GM06990 (cell line): ENCODE measurements at regions not wholly inside any gene's neighbourhood (a gene's known extent, or its start where the extent isn't known, plus 50 kb on each side); places are given as distances from the start of the nearest gene placed in this dataset.

Source experiments
- DNase-seq: peaks from one replicate; pipeline ENCODE4 v3.0.0-alpha.2; 2011; ENCODE audit not compliant: insufficient read length; ENCODE audit errors: extremely low read depth
- H3K27me3 ChIP-seq: replicated peaks from 2 replicates; pipeline ENCODE4 v1.6.0; 2011; ENCODE audit warnings: low read length; ENCODE audit not compliant: control insufficient read depth, insufficient read depth
- H3K36me3 ChIP-seq: 2 replicates; pipeline ENCODE4 v1.5.1; 2011; ENCODE audit warnings: low read length; ENCODE audit not compliant: control insufficient read depth, insufficient read depth
- H3K4me3 ChIP-seq: replicated peaks from 2 replicates; pipeline ENCODE4 v1.5.1; 2011; ENCODE audit warnings: low read depth, mild to moderate bottlenecking, control low read depth, low read length
- TF ChIP-seq, protein P1 (sequence below): IDR thresholded peaks from 2 replicates; pipeline ENCODE4 v1.5.1; 2011; ENCODE audit warnings: low read length, control low read depth, mild to moderate bottlenecking, inconsistent platforms; ENCODE audit not compliant: insufficient read depth, poor library complexity, severe bottlenecking

DNA sequence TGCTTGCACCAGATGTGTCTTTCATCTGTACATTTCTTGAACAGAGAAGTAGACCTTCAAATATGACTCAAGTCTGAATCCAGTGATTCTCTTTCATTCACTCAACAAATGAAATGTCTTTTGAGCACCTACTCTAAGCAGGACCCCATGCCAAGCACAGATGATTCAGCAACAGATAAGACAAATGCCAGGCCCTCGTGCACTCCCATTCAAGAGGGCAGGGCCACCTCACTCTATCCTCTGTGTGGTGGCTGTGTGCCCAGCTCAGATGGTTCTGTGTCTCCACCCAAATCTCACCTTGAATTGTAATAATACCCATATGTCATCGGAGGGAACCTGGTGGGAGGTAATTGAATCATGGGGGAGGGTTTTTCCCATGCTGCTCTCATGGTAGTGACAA is 74.1 kb upstream of the NKD1 start:
- Histone ChIP-seq H3K36me3 (no peaks in the 10 kb centered on the region), H3K4me3 (no peak overlapping the region), H3K27me3 (no peaks in the 10 kb centered on the region)
- no peak for DNase-seq
- TF ChIP-seq, protein P1, sequence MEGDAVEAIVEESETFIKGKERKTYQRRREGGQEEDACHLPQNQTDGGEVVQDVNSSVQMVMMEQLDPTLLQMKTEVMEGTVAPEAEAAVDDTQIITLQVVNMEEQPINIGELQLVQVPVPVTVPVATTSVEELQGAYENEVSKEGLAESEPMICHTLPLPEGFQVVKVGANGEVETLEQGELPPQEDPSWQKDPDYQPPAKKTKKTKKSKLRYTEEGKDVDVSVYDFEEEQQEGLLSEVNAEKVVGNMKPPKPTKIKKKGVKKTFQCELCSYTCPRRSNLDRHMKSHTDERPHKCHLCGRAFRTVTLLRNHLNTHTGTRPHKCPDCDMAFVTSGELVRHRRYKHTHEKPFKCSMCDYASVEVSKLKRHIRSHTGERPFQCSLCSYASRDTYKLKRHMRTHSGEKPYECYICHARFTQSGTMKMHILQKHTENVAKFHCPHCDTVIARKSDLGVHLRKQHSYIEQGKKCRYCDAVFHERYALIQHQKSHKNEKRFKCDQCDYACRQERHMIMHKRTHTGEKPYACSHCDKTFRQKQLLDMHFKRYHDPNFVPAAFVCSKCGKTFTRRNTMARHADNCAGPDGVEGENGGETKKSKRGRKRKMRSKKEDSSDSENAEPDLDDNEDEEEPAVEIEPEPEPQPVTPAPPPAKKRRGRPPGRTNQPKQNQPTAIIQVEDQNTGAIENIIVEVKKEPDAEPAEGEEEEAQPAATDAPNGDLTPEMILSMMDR: no peak

DNA sequence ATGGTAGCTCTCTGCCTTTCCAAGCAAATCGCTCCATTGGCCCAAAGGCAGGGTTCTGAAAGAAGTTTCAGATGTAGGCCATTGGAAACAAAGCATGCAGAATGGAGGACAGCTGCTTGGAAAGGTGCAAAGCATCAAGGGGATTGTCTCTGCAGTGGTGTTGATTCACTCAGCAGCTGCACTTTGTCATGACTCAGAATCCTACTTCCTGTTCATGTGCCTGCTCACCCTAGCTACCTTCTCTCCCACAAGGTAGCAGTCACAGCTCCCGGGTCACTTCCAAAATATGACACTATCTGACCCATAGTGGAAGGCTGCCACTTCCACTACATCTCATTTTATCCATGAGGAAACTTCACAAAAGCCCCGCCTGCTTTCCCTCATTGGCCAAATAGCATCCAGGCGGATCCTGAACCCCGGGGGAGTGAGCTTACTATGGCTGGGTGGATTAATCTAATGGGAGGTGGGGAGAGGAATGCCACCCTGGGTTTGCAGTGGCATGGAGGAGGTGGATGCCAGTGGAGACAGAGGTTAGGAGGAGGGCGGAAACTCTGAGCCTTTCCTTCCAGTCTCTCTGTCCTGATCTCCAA is 74.7 kb upstream of the NKD1 start:
- no peak for DNase-seq
- TF ChIP-seq, protein P1: no peak

DNA sequence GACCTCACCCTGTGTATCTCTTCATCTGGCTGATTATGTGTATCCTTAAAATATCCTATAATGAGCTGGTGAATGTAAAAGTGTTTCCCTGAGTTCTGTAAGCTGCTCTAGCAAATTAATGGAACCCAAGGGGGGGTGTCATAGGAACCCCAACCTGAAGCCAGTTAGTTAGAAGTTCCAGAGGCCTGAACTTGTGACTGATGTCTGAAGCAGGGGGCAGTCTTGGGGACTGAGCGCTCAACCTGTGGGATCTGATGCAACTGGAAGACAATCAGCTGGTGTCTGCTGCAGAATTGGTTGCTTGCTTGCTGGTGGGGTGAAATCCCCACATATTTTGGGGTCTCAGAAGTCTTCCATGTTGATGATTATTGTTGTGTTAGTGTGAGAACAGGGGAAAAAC is 75.7 kb upstream of the NKD1 start:
- TF ChIP-seq, protein P1: no peak
- no peak overlapping the region for H3K4me3 ChIP-seq
- H3K27me3 ChIP-seq: no peaks in the 10 kb centered on the region
- no peaks in the 10 kb centered on the region for H3K36me3 ChIP-seq
- no peak for DNase-seq

More for the DNA sequence above, 74.7 kb upstream of the NKD1 start:
- Histone ChIP-seq H3K36me3 (no peaks in the 10 kb centered on the region), H3K4me3 (no peak overlapping the region), H3K27me3 (no peaks in the 10 kb centered on the region)

DNA sequence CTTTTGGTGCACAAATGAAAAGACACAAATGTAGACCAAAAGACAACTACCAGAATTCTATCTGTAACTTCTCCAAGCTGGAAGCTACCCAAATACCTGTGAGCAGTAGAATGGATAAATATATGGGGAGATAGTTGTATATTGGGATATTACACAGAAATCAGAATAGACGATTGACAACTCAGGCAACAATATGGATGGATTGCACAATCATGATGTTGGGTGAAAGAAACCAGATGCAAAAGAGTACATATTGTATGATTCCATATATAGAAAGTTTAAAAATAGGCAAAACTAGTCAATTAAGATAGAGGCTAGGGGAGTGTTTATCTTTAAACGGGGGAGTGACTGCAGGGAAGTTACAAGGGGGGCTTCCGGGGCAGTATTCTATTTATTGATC is 77.5 kb upstream of the NKD1 start:
- no peak overlapping the region for H3K4me3 ChIP-seq
- no peak for DNase-seq
- TF ChIP-seq, protein P1: no peak
- no peaks in the 10 kb centered on the region; the same call in 1 of the 2 replicates for H3K27me3 ChIP-seq
- no peaks in the 10 kb centered on the region for H3K36me3 ChIP-seq

DNA sequence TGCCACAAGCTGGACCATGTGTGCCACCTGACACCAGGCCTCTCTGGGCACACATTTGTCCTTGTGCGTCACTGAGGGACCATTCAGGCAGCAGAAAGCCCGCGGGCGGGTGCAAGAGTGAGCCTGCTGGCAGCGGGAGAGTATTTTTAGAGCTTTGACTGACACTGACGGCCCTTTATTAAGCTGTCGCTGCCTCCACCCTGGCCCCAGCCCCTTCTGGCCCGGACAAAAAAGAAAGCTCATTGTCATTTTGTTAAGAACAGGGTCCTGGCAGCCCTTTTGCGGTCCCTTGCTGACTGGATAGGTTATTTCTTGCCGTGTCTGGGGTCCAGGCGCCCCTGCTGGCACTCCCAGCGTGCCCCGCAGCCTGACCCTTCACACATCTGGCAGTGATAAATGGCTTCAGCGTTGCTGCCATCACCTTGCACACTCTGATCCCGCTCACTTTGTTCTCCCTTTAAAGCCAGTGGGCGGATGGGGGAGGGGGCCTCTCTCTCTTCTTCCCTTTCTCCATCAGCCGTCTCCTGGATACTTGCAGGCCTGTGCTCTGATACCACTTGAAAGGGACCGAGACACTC is 78.4 kb upstream of the NKD1 start:
- TF ChIP-seq, protein P1: no peak
- Histone ChIP-seq H3K4me3 (no peak overlapping the region), H3K36me3 (no peaks in the 10 kb centered on the region), H3K27me3 (no peaks in the 10 kb centered on the region; the same call in 1 of the 2 replicates)
- no peak for DNase-seq
